Adrenal gland (tissue), 5 donors: ENCODE measurements at regions not wholly inside any gene's neighbourhood (a gene's known extent, or its start where the extent isn't known, plus 50 kb on each side); places are given as distances from the start of the nearest gene placed in this dataset.

Source experiments
- POLR2A ChIP-seq, 2 donors: fragments of 450-650 bp; IDR thresholded peaks; one replicate each; pipeline ENCODE4 v1.6.1; 2017; ENCODE audit warnings: antibody characterized with exemption in 2 of 2, mild to moderate bottlenecking in 2 of 2, moderate library complexity in 1 of 2
- TF ChIP-seq, protein P1 (sequence below), 6 experiments: fragments of 450-650 bp in 4 of 6; fragments of 200-600 bp in 2 of 6; sonication (generic) in 1 of 6; IDR thresholded peaks; 1 replicate in 5 of 6; 2 replicates in 1 of 6; pipeline versions ENCODE4 v1.5.1 to v1.8.0; 2016 to 2021; ENCODE audit warnings: antibody characterized with exemption in 6 of 6, mild to moderate bottlenecking in 2 of 6, moderate library complexity in 1 of 6
- donor health status: DM: no; HTN: no; CAD: no.

DNA sequence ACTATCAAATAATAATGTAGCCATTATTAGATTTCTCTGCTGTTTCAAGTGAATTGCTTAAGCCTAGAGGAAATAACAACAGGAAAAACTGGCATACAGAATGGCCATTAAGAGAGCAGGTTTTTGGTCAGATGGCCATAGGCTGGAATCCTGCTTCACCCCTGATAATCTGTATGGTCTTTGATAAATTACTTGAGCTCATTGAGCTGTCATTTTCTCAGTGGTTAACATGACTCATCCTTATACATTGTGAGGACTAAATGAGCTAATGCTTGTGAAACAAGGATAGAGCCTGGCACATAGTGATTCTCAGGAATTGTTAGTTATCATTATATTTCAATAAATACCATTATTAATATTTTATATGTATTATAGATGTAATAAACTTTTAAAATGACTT, 516.5 kb downstream of the KIF4B start:
- TF ChIP-seq, protein P1, sequence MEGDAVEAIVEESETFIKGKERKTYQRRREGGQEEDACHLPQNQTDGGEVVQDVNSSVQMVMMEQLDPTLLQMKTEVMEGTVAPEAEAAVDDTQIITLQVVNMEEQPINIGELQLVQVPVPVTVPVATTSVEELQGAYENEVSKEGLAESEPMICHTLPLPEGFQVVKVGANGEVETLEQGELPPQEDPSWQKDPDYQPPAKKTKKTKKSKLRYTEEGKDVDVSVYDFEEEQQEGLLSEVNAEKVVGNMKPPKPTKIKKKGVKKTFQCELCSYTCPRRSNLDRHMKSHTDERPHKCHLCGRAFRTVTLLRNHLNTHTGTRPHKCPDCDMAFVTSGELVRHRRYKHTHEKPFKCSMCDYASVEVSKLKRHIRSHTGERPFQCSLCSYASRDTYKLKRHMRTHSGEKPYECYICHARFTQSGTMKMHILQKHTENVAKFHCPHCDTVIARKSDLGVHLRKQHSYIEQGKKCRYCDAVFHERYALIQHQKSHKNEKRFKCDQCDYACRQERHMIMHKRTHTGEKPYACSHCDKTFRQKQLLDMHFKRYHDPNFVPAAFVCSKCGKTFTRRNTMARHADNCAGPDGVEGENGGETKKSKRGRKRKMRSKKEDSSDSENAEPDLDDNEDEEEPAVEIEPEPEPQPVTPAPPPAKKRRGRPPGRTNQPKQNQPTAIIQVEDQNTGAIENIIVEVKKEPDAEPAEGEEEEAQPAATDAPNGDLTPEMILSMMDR (IDR thresholded peaks at IDR 0.05): no peak
- TF ChIP-seq POLR2A (IDR thresholded peaks at IDR 0.05): no peak
